Stimulated activated CD8-positive, alpha-beta memory T cell treated with anti-CD3 and anti-CD28 coated beads, Interleukin-15, amount 100 ng/mL, for 24 hours (primary cell): ENCODE measurements at regions not wholly inside any gene's neighbourhood (a gene's known extent, or its start where the extent isn't known, plus 50 kb on each side); places are given as distances from the start of the nearest gene placed in this dataset.

Source experiments
- DNase-seq: peaks from one replicate; pipeline ENCODE4 v3.0.0-alpha.2; 2020; ENCODE audit warnings: low read depth

GRCh38 chr12:126768517-126768916, 1498.5 kb upstream of the TMEM132C start:
- no peak for DNase-seq

- DNase-seq = no peak
These were observed 1496.8 kb upstream of the TMEM132C start for GRCh38 chr12:126770188-126770587.

GRCh38 chr12:126772171-126772864, 1494.7 kb upstream of the TMEM132C start:
- no peak for DNase-seq

- no peak for DNase-seq
These were observed 1494.0 kb upstream of the TMEM132C start for GRCh38 chr12:126773012-126773411.

- no peak for DNase-seq
These were observed 1493.5 kb upstream of the TMEM132C start for GRCh38 chr12:126773491-126773890.

GRCh38 chr12:126776026-126776655, 1490.8 kb upstream of the TMEM132C start:
- DNase-seq = no peak

GRCh38 chr12:126780343-126780742, 1486.6 kb upstream of the TMEM132C start:
- no peak for DNase-seq

GRCh38 chr12:126781593-126781992, 1485.4 kb upstream of the TMEM132C start:
- no peak for DNase-seq

GRCh38 chr12:126782083-126782482, 1484.9 kb upstream of the TMEM132C start:
- DNase-seq = no peak

GRCh38 chr12:126784328-126784921, 1482.5 kb upstream of the TMEM132C start:
- no peak for DNase-seq

GRCh38 chr12:126789963-126790362, 1477.0 kb upstream of the TMEM132C start:
- DNase-seq = no peak

GRCh38 chr12:126791122-126791521, 1475.8 kb upstream of the TMEM132C start:
- DNase-seq = no peak

GRCh38 chr12:126792411-126792810, 1474.6 kb upstream of the TMEM132C start:
- DNase-seq = no peak

GRCh38 chr12:126797525-126797924, 1469.4 kb upstream of the TMEM132C start:
- DNase-seq = no peak

- DNase-seq = no peak
These were observed 1468.5 kb upstream of the TMEM132C start for GRCh38 chr12:126798449-126798848.

GRCh38 chr12:126807312-126807865, 1459.6 kb upstream of the TMEM132C start:
- DNase-seq = no peak

GRCh38 chr12:126811391-126811790, 1455.6 kb upstream of the TMEM132C start:
- DNase-seq = no peak

GRCh38 chr12:126819554-126819953, 1447.4 kb upstream of the TMEM132C start:
- no peak for DNase-seq

GRCh38 chr12:126830778-126831680, 1435.9 kb upstream of the TMEM132C start:
- DNase-seq = no peak

- DNase-seq = no peak
These were observed 1429.3 kb upstream of the TMEM132C start for GRCh38 chr12:126837697-126838096.

GRCh38 chr12:126843915-126844669, 1422.9 kb upstream of the TMEM132C start:
- DNase-seq = no peak
